ENCODE measurements at regions not wholly inside any gene's neighbourhood (a gene's known extent, or its start where the extent isn't known, plus 50 kb on each side); places are given as distances from the start of the nearest gene placed in this dataset.

DNA sequence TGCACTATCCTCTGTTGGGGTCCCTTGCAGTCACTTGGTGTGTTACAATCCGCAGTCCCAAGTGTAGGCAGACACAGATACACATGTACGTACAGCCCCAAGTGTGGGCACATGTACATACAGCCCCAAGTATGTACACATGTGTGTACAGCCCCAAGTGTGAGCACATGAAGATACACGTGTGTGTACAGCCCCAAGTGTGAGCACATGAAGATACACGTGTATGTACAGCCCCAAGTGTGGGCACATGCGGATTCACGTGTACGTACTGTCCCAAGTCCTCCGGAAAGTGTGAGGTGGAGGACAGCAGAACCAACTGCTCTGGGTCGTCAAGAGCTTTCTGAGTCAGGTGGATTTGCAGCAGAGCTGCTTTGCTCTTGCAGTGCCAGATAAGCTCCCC is 440.0 kb downstream of the ZNF516 start:
- TF ChIP-seq, protein P1, sequence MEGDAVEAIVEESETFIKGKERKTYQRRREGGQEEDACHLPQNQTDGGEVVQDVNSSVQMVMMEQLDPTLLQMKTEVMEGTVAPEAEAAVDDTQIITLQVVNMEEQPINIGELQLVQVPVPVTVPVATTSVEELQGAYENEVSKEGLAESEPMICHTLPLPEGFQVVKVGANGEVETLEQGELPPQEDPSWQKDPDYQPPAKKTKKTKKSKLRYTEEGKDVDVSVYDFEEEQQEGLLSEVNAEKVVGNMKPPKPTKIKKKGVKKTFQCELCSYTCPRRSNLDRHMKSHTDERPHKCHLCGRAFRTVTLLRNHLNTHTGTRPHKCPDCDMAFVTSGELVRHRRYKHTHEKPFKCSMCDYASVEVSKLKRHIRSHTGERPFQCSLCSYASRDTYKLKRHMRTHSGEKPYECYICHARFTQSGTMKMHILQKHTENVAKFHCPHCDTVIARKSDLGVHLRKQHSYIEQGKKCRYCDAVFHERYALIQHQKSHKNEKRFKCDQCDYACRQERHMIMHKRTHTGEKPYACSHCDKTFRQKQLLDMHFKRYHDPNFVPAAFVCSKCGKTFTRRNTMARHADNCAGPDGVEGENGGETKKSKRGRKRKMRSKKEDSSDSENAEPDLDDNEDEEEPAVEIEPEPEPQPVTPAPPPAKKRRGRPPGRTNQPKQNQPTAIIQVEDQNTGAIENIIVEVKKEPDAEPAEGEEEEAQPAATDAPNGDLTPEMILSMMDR (conservative IDR thresholded peaks at IDR 0.05; ENCODE audit: low read length): no peak
- TF ChIP-seq EZH2phosphoT487 (IDR thresholded peaks at IDR 0.05; ENCODE audit: borderline replicate concordance, low read depth, low read length): no peak
